K562 (cell line): ENCODE measurements at regions not wholly inside any gene's neighbourhood (a gene's known extent, or its start where the extent isn't known, plus 50 kb on each side); places are given as distances from the start of the nearest gene placed in this dataset.

ENCODE experiments used
- DACH1 ChIP-seq: fragments of 450-650 bp; IDR thresholded peaks from 2 replicates; pipeline ENCODE4 v1.6.1; 2018; ENCODE audit not compliant: partially characterized antibody
- EP300 ChIP-seq: IDR thresholded peaks from 2 replicates; pipeline ENCODE4 v1.6.1; 2012; ENCODE audit warnings: low read length, improper control_type of control experiment
- FOXO4 ChIP-seq: fragments of 450-650 bp; formaldehyde crosslinking; IDR thresholded peaks from 2 replicates; pipeline ENCODE4 v1.4.0; 2020; ENCODE audit warnings: mild to moderate bottlenecking, moderate library complexity
- JUNB ChIP-seq: fragments of 450-650 bp; formaldehyde crosslinking; conservative IDR thresholded peaks from 2 replicates; pipeline ENCODE4 v1.4.0; 2020; ENCODE audit warnings: mild to moderate bottlenecking
- POLR2AphosphoS2 ChIP-seq: IDR thresholded peaks from 2 replicates; pipeline ENCODE4 v1.6.1; 2012; ENCODE audit warnings: low read length, improper control_type of control experiment
- PTTG1 ChIP-seq: fragments of 450-650 bp; IDR thresholded peaks from 2 replicates; pipeline ENCODE4 v1.6.1; 2016; ENCODE audit warnings: low read depth, mild to moderate bottlenecking, missing genetic modification characterization, missing compliant biosample characterization
- SMARCE1 ChIP-seq: fragments of 450-650 bp; IDR thresholded peaks from 2 replicates; pipeline ENCODE4 v1.7.1; 2016; ENCODE audit warnings: mild to moderate bottlenecking
- ZNF232 ChIP-seq: sonication (generic); formaldehyde crosslinking; IDR thresholded peaks from 2 replicates; pipeline ENCODE4 v1.8.0; 2022; ENCODE audit warnings: mild to moderate bottlenecking, missing genetic modification reagents
- ZNF830 ChIP-seq: fragments of 250-450 bp; sonication (Bioruptor Pico); IDR thresholded peaks from 2 replicates; pipeline ENCODE4 v1.5.0; 2021; ENCODE audit warnings: mild to moderate bottlenecking

- TF ChIP-seq ZNF232 (no peak), ZNF830 (CRISPR knock-in tag) (no peak), POLR2AphosphoS2 (no peak), JUNB (CRISPR knock-in tag) (no peak), SMARCE1 (no peak), EP300 (no peak), DACH1 (no peak), PTTG1 (tag) (no peak), FOXO4 (no peak)
Observed at GRCh38 chr13:78238911-78239310, 320.3 kb upstream of the EDNRB start.
